Thyroid gland (tissue), 4 donors: ENCODE measurements at regions not wholly inside any gene's neighbourhood (a gene's known extent, or its start where the extent isn't known, plus 50 kb on each side); places are given as distances from the start of the nearest gene placed in this dataset.

Experiments used
- DNase-seq, 2 donors: peaks; one replicate each; pipeline ENCODE4 v3.0.0-alpha.2; 2019
- H3K27ac ChIP-seq, 3 donors: fragments of 200-600 bp; sonication (generic); 1 replicate in 2 of 3; 2 replicates in 1 of 3; pipeline ENCODE4 v1.5.1; 2016 to 2019; ENCODE audit warnings: mild to moderate bottlenecking in 1 of 3, moderate library complexity in 1 of 3
- H3K27me3 ChIP-seq: fragments of 200-600 bp; sonication (generic); one replicate; pipeline ENCODE4 v1.5.1; 2019
- H3K36me3 ChIP-seq, 2 donors: fragments of 200-600 bp; sonication (generic); one replicate each; pipeline ENCODE4 v1.5.1; 2016 to 2019
- H3K4me1 ChIP-seq, 2 donors: fragments of 200-600 bp; sonication (generic); one replicate each; pipeline ENCODE4 v1.5.1; 2017 to 2019
- H3K4me3 ChIP-seq, 3 donors: fragments of 200-600 bp; sonication (generic); replicated peaks in 1 of 3; 1 replicate in 2 of 3; 2 replicates in 1 of 3; pipeline ENCODE4 v1.5.1; 2016; ENCODE audit warnings: mild to moderate bottlenecking in 1 of 3
- H3K9me3 ChIP-seq: fragments of 200-600 bp; sonication (generic); one replicate; pipeline ENCODE4 v1.5.1; 2017
- POLR2A ChIP-seq, 2 donors: fragments of 450-650 bp; IDR thresholded peaks; one replicate each; pipeline ENCODE4 v1.6.1; 2017; ENCODE audit warnings: antibody characterized with exemption in 2 of 2, mild to moderate bottlenecking in 2 of 2, moderate library complexity in 1 of 2
- WGBS, 2 donors: methylation state at CpG; one replicate each; pipeline ENCODE4 v1.1.5; 2017; 5-methylcytosine and 5-hydroxymethylcytosine counted together
- intact Hi-C: fragments of 100-400 bp; cut with DNase I; formaldehyde crosslinking; loops from one replicate; pipeline ENCODE4 v1.15.1; 2023
- TF ChIP-seq, protein P1 (sequence below), 6 experiments: fragments of 200-600 bp in 3 of 6; fragments of 450-650 bp in 3 of 6; sonication (generic) in 3 of 6; IDR thresholded peaks; one replicate each; pipeline ENCODE4 v1.5.1; 2016 to 2019; ENCODE audit warnings: antibody characterized with exemption in 6 of 6, mild to moderate bottlenecking in 2 of 6, inconsistent platforms in 1 of 6, moderate library complexity in 1 of 6

DNA sequence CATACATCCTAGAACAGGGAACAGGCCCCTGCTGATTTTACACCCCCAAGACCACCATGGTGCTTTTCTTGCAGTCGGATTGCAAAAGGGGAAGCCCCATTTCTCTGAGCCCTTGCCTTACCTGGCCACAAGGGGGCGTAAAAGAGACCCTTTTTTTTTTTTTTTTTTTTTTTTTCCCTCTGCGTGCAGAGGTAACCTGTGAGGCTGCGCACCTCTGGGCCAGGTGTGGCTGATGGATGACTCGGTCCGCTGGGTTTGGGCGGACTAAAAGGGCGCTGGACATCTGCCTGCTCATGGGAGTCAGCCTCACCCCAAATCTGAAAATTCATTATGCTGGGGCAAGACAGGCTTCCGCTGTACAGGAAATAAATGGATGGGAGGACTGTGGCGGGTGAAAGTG is 281.0 kb downstream of the CBLN1 start:
- intact Hi-C loops, result no loop called here
- no peak overlapping the region for H3K27ac ChIP-seq

DNA sequence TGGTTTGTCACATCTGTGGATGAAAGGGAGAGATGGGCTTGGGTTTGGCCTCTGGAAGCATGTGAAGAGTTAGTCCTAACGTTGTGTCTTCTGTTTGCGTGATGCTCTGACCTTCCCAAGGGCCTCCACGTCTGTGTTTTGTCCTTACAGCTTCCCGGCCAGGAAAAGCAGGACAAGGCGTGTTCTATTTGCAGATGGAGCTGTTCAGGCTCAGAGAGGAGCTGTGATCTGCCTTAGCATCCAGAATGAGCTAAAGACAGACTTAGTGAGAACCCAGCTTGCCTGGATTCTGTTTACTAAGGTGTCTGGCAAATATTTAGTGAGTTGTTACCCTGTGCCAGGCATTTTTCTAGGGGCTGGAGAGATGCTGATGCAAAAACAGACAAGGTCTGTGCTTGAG is 282.1 kb downstream of the CBLN1 start:
- Histone ChIP-seq H3K27ac (no peak overlapping the region), H3K9me3 (no peaks in the 10 kb centered on the region), H3K27me3 (no peaks in the 10 kb centered on the region), H3K36me3 (no peaks in the 10 kb centered on the region), H3K4me3 (no peak overlapping the region), H3K4me1 (peaks cover 8 to 9% of the 10 kb centered on the region in 2 donors)
- DNase-seq, result no peak
- intact Hi-C loops, result no loop called here
- 67 to 72% methylated on average over 5 of the region's 5 CpGs for WGBS, 2 donors
- TF ChIP-seq POLR2A (IDR thresholded peaks at IDR 0.05), result no peak

More for the DNA sequence above, 281.0 kb downstream of the CBLN1 start:
- no peaks in the 10 kb centered on the region for H3K27me3 ChIP-seq
- 24% methylated on average over 10 of the region's 10 CpGs for WGBS, 2 donors
- no peak overlapping the region for H3K4me3 ChIP-seq
- peaks cover 8 to 9% of the 10 kb centered on the region in 2 donors for H3K4me1 ChIP-seq
- TF ChIP-seq, protein P1, sequence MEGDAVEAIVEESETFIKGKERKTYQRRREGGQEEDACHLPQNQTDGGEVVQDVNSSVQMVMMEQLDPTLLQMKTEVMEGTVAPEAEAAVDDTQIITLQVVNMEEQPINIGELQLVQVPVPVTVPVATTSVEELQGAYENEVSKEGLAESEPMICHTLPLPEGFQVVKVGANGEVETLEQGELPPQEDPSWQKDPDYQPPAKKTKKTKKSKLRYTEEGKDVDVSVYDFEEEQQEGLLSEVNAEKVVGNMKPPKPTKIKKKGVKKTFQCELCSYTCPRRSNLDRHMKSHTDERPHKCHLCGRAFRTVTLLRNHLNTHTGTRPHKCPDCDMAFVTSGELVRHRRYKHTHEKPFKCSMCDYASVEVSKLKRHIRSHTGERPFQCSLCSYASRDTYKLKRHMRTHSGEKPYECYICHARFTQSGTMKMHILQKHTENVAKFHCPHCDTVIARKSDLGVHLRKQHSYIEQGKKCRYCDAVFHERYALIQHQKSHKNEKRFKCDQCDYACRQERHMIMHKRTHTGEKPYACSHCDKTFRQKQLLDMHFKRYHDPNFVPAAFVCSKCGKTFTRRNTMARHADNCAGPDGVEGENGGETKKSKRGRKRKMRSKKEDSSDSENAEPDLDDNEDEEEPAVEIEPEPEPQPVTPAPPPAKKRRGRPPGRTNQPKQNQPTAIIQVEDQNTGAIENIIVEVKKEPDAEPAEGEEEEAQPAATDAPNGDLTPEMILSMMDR (IDR thresholded peaks at IDR 0.05), result peak; percentile 17 to 66 (median 54)
- TF ChIP-seq POLR2A (IDR thresholded peaks at IDR 0.05), result no peak
- DNase-seq, result peak; percentile 17 to 20
- H3K36me3 ChIP-seq, result no peaks in the 10 kb centered on the region
- H3K9me3 ChIP-seq, result no peaks in the 10 kb centered on the region

DNA sequence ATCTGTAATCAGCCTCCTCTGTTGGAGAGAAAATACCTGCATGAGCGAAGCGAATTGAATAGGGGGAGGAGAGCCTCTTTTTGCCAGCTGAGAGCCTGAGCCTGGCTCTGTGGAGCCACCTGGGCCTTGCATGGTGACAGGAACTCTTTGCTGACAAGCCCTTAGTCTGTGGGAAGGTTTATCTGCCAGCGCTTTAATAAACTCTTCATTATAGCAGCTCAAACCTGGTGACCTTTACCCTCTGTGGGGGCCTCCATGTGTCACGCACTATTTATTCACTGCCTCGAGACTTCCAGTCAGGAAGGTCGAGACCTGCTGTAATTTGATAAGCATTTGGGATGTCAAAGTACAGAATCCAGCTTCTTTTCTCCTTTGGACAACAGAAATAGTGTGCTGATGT is 282.6 kb downstream of the CBLN1 start:
- 78 to 84% methylated on average over 6 of the region's 6 CpGs for WGBS, 2 donors
- DNase-seq, result no peak
- no peaks in the 10 kb centered on the region for H3K9me3 ChIP-seq
- H3K27ac ChIP-seq, result no peak overlapping the region
- no peaks in the 10 kb centered on the region for H3K36me3 ChIP-seq
- intact Hi-C loops, result no loop called here
- H3K4me1 ChIP-seq, result peaks cover 8 to 9% of the 10 kb centered on the region in 2 donors
- TF ChIP-seq POLR2A (IDR thresholded peaks at IDR 0.05), result no peak
- TF ChIP-seq, protein P1 (IDR thresholded peaks at IDR 0.05), result no peak
- H3K27me3 ChIP-seq, result no peaks in the 10 kb centered on the region
- H3K4me3 ChIP-seq, result no peak overlapping the region

DNA sequence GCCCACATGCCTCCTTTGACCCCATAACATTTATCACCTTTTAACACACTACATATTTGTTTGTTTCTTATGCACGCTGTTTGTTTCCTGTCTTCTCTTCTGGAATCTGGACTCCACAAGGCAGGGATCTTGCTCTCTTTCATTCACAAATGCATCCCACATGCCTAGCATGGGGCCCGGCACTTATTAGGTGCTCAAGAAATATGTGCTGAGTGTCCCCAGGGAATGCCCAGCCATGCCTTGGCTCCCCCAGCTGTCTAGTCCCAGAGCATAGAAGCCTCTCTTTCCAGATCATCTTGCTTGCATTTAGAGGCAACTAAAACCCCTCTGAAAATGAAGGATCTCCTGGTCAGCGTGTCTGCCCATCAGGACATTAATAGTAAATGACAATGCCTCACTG is 283.7 kb downstream of the CBLN1 start:
- no peaks in the 10 kb centered on the region for H3K9me3 ChIP-seq
- intact Hi-C loops, result no loop called here
- WGBS, 2 donors, result 86 to 90% methylated on average over 3 of the region's 3 CpGs
- no peaks in the 10 kb centered on the region for H3K27me3 ChIP-seq
- DNase-seq, result no peak
- H3K4me3 ChIP-seq, result no peak overlapping the region
- TF ChIP-seq, protein P1 (IDR thresholded peaks at IDR 0.05), result no peak
- TF ChIP-seq POLR2A (IDR thresholded peaks at IDR 0.05), result no peak
- peaks cover 8 to 9% of the 10 kb centered on the region in 2 donors for H3K4me1 ChIP-seq
- H3K27ac ChIP-seq, result no peak overlapping the region
- H3K36me3 ChIP-seq, result no peaks in the 10 kb centered on the region

DNA sequence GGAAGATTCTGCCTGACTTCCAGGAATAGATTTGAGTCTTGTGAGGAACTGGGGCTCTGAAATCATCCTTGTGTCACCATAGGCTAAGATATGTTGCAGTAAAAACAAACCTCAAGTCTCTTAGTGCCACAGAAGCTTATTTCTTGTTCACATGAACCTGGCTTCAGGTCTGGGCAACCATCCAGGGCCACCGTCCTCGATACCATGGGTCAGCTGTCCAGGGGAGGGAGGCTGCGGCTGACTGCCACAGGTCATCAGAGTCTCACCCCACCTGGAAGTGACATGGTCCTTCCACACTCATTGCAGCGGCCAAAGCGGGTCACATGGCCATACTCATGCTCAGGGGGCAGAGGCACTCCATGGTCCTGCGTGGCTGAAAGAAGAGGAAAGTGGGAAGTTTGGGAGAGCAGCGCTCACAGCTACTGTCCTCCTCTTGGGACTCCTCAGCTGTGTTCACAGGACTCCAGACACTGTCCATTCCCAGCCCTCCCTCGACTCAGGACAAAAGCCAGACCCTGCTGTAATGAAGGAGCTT is 284.5 kb downstream of the CBLN1 start:
- WGBS, 2 donors, result 38 to 44% methylated on average over 5 to 8 of the region's 8 CpGs
- intact Hi-C loops, result no loop called here

More for the DNA sequence above, 284.5 kb downstream of the CBLN1 start:
- no peaks in the 10 kb centered on the region for H3K9me3 ChIP-seq
- TF ChIP-seq, protein P1 (IDR thresholded peaks at IDR 0.05), result no peak
- no peak for TF ChIP-seq POLR2A (IDR thresholded peaks at IDR 0.05)
- peaks cover 8 to 9% of the 10 kb centered on the region in 2 donors for H3K4me1 ChIP-seq
- H3K36me3 ChIP-seq, result no peaks in the 10 kb centered on the region
- no peaks in the 10 kb centered on the region for H3K27me3 ChIP-seq
- H3K4me3 ChIP-seq, result no peak overlapping the region
- DNase-seq, result peak; percentile 82 to 83
- H3K27ac ChIP-seq, result no peak overlapping the region
